Peyer's patch (tissue), 4 donors: ENCODE measurements at regions not wholly inside any gene's neighbourhood (a gene's known extent, or its start where the extent isn't known, plus 50 kb on each side); places are given as distances from the start of the nearest gene placed in this dataset.

Experiments
- DNase-seq, 3 donors: peaks; one replicate each; pipeline ENCODE4 v3.0.0-alpha.2; 2017 to 2019
- H3K27ac ChIP-seq, 4 donors: fragments of 200-600 bp; sonication (generic); one replicate each; pipeline ENCODE4 v1.5.1; 2016 to 2019
- H3K27me3 ChIP-seq, 2 donors: fragments of 200-600 bp; sonication (generic); one replicate each; pipeline ENCODE4 v1.5.1; 2019
- H3K36me3 ChIP-seq, 3 donors: fragments of 200-600 bp; sonication (generic); one replicate each; pipeline ENCODE4 v1.5.1; 2016 to 2019
- H3K4me1 ChIP-seq, 4 donors: fragments of 200-600 bp; sonication (generic); one replicate each; pipeline ENCODE4 v1.5.1; 2016 to 2019
- H3K4me3 ChIP-seq, 4 donors: fragments of 200-600 bp; sonication (generic); 1 replicate in 3 of 4; 2 replicates in 1 of 4; pipeline ENCODE4 v1.5.1; 2016 to 2019; ENCODE audit warnings: mild to moderate bottlenecking in 1 of 4
- H3K9me3 ChIP-seq, 4 donors: fragments of 200-600 bp; sonication (generic); one replicate each; pipeline ENCODE4 v1.5.1; 2016 to 2019; ENCODE audit warnings: mild to moderate bottlenecking in 1 of 4
- POLR2A ChIP-seq, 2 donors: fragments of 450-650 bp; IDR thresholded peaks; one replicate each; pipeline ENCODE4 v1.5.1; 2017; ENCODE audit warnings: antibody characterized with exemption in 2 of 2, mild to moderate bottlenecking in 2 of 2, moderate library complexity in 2 of 2
- TF ChIP-seq, protein P1 (sequence below), 6 experiments: fragments of 450-650 bp in 4 of 6; fragments of 200-600 bp in 2 of 6; sonication (generic) in 1 of 6; IDR thresholded peaks; one replicate each; pipeline ENCODE4 v1.5.1; 2017 to 2019; ENCODE audit warnings: antibody characterized with exemption in 6 of 6, mild to moderate bottlenecking in 3 of 6, moderate library complexity in 1 of 6

DNA sequence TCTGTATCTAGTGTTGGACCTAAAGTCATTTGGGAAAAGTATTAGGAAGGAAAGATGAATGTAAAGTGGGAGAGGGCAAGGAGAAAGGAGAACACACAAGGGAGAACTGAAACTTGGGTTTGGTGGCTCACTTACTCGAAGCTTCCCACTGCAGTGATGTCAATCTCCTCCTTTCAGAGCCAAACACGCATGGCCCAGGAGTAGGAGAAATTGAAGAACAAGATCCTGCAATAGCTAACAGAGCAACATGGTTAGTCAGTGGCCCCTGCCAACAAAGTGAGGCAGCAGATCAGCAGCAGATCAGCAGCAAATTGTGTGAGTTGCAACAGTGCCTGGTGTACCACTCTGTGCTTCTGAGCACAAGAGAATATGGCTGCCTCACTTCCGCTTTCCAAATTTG is 366.4 kb downstream of the PSAT1 start:
- Histone ChIP-seq H3K27ac (no peak overlapping the region), H3K4me3 (no peak overlapping the region), H3K36me3 (no peaks in the 10 kb centered on the region), H3K4me1 (no peaks in the 10 kb centered on the region), H3K27me3 (no peaks in the 10 kb centered on the region), H3K9me3 (no peaks in the 10 kb centered on the region)
- TF ChIP-seq, protein P1, sequence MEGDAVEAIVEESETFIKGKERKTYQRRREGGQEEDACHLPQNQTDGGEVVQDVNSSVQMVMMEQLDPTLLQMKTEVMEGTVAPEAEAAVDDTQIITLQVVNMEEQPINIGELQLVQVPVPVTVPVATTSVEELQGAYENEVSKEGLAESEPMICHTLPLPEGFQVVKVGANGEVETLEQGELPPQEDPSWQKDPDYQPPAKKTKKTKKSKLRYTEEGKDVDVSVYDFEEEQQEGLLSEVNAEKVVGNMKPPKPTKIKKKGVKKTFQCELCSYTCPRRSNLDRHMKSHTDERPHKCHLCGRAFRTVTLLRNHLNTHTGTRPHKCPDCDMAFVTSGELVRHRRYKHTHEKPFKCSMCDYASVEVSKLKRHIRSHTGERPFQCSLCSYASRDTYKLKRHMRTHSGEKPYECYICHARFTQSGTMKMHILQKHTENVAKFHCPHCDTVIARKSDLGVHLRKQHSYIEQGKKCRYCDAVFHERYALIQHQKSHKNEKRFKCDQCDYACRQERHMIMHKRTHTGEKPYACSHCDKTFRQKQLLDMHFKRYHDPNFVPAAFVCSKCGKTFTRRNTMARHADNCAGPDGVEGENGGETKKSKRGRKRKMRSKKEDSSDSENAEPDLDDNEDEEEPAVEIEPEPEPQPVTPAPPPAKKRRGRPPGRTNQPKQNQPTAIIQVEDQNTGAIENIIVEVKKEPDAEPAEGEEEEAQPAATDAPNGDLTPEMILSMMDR (IDR thresholded peaks at IDR 0.05) = no peak
- no peak for TF ChIP-seq POLR2A (IDR thresholded peaks at IDR 0.05)
- DNase-seq = no peak

DNA sequence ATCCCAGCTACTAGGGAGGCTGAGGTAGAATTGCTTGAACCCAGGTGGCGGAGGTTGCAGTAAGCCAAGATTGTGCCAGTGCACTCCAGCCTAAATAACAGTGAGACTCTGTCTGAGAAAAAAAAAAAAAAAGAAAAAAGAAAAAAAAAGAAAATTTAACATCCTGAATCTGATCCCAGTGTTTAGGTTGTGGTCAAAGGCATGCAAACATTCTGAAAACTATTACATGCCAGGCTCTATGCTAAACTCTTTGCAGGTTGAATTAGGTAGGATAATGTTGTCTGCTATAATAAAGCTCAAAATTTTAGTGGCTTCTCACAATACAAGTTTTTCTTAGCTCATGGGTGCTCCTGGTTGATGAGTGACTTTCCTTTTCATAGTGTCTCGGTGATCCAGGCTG is 367.4 kb downstream of the PSAT1 start:
- no peak for DNase-seq
- no peaks in the 10 kb centered on the region for H3K4me1 ChIP-seq
- no peaks in the 10 kb centered on the region for H3K36me3 ChIP-seq
- no peaks in the 10 kb centered on the region for H3K9me3 ChIP-seq
- H3K4me3 ChIP-seq = no peak overlapping the region
- no peak overlapping the region for H3K27ac ChIP-seq
- no peak for TF ChIP-seq POLR2A (IDR thresholded peaks at IDR 0.05)
- TF ChIP-seq, protein P1 (IDR thresholded peaks at IDR 0.05) = no peak
- no peaks in the 10 kb centered on the region for H3K27me3 ChIP-seq

DNA sequence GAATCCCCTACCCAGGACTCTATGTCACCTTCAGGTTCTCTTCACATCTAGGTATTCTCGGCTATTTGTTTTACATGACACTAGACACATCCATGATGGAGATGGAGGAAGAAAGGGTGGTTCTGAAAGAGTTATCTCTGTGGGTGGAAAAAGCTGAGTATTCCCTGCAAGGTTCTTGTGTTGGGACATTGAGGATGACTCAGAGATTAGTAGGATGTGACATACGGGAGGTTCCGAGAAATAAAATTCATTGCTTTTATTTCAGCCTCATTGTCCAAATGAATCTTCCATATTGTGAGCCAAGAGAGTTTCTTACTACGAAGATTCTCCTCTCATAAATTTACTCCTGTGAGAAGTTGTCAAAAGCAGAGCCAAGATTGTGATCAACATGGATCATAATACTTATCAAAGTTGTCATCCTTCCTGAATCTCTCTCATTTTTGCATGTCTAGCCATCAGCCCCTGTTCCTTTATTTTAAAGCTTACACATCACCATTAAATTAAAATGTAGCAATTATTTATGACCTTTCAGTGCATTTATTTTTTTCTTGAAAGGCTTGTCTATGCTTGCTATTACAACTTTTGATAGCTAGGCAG is 370.0 kb downstream of the PSAT1 start:
- TF ChIP-seq POLR2A (IDR thresholded peaks at IDR 0.05) = no peak
- TF ChIP-seq, protein P1 (IDR thresholded peaks at IDR 0.05) = no peak
- Histone ChIP-seq H3K27me3 (no peaks in the 10 kb centered on the region), H3K9me3 (no peaks in the 10 kb centered on the region), H3K36me3 (no peaks in the 10 kb centered on the region), H3K4me3 (no peak overlapping the region), H3K27ac (no peak overlapping the region), H3K4me1 (no peaks in the 10 kb centered on the region)
- no peak for DNase-seq

DNA sequence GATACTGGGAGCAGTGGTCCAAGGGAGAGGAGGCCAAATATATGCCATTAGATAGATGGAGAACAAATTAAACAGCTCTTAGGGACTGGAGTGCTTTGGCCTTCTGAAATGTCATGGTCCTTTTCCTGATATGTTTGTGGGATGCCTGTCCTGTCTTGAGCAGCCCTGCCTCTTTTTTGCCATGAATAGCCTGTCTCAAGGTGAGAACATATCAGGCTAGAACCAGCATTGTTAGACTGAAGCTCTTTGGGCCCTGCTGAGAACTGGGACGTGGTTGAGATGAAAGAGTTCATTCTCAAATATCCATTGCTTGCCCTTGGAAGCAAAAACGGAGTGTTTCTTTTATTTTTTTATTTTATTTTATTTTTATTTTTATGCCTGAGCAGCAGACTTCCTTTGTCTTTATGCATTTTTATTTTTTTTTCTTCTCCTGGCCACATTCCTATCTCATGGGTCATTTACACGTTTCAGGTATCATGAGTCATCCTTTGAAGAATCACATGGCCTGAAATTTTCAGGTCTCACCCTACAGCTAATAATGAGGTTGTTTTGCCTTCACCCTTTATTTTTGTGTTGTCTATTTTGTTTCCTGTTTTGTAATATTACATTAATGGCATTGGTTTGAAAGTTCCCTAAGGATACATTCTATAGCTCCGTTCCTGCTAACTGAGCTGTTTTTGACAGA is 371.4 kb downstream of the PSAT1 start:
- no peak overlapping the region for H3K4me3 ChIP-seq
- TF ChIP-seq, protein P1 (IDR thresholded peaks at IDR 0.05) = no peak
- H3K9me3 ChIP-seq = no peaks in the 10 kb centered on the region
- H3K4me1 ChIP-seq = no peaks in the 10 kb centered on the region
- H3K36me3 ChIP-seq = no peaks in the 10 kb centered on the region
- no peaks in the 10 kb centered on the region for H3K27me3 ChIP-seq
- no peak for DNase-seq
- H3K27ac ChIP-seq = no peak overlapping the region

DNA sequence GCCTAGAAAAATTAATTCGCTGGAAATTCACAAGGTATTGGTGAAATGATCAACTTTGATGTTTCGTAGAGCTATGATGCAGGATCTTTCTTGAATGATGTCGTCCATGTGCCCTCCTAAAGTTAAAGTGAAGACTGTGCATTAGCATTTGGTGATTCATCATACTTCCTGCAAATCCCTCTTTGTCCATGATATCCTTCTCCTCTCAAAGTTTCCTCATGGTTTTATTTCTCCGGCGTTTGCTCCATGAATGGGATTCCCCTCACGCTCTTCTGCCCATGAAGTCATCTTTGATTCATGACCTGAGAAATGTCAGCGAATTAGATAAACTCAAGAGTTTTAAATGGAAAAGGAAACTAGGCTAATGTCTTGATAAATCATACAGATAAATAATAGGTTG is 372.7 kb downstream of the PSAT1 start:
- Histone ChIP-seq H3K27ac (no peak overlapping the region), H3K4me1 (no peaks in the 10 kb centered on the region), H3K36me3 (no peaks in the 10 kb centered on the region), H3K4me3 (no peak overlapping the region), H3K27me3 (no peaks in the 10 kb centered on the region), H3K9me3 (no peaks in the 10 kb centered on the region)
- no peak for DNase-seq
- TF ChIP-seq POLR2A (IDR thresholded peaks at IDR 0.05) = no peak
- TF ChIP-seq, protein P1 (IDR thresholded peaks at IDR 0.05) = no peak
